ENCODE measurements at regions not wholly inside any gene's neighbourhood (a gene's known extent, or its start where the extent isn't known, plus 50 kb on each side); places are given as distances from the start of the nearest gene placed in this dataset.
"Not testable (repeated sequence)": the region's sequence is repeated elsewhere in the genome, so short reads cannot be mapped to it uniquely, and the experiment has no call there.

DNA sequence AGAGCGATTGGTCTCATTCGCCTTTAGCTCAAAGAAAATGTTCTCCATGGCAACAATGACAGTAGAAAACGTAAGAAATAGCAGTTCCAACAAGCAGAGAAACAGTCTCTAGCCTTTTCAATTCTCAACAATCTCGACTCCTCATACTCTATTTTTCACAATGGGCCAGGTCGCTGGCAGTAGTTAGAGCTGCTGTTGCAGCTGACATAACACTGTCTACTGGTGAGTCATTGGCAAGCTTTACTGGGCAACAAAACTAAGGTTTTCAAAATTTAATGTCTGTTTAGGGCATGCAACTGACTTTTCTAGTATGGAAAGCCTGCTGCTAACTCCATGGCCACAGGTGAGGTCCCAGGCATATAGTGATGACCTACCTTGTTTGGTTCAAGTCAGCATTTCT is 221.1 kb upstream of the KAZN start:
- no peak for DNase-seq (ENCODE audit: low spot score)

- no peak for DNase-seq (ENCODE audit: low spot score)
Observed at GRCh38 chr1:14380408-14380807, 218.1 kb upstream of the KAZN start.

DNA sequence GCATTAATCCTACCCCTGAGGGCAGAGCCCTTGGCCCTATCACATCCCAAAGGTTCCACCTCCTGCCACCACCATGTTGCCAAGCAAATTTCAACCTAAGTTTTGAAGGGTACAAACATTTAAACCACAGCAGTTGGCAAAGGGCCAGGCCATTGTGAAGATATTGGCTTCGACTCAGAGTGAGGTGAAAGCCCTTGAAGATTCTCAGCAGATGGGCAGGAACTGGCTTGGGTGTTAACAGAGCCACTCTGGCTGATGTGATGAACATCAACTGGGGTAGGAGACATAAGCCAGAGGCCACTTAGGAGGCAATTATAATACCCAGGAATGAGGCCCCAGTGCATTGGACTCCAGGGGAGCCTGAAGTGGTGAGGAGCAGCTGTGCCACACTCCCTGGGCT is 207.7 kb upstream of the KAZN start:
- peak; percentile 82 for DNase-seq (ENCODE audit: low spot score)

- DNase-seq (ENCODE audit: low spot score), result no peak
Observed at GRCh38 chr1:14392161-14392858, 206.2 kb upstream of the KAZN start.

DNA sequence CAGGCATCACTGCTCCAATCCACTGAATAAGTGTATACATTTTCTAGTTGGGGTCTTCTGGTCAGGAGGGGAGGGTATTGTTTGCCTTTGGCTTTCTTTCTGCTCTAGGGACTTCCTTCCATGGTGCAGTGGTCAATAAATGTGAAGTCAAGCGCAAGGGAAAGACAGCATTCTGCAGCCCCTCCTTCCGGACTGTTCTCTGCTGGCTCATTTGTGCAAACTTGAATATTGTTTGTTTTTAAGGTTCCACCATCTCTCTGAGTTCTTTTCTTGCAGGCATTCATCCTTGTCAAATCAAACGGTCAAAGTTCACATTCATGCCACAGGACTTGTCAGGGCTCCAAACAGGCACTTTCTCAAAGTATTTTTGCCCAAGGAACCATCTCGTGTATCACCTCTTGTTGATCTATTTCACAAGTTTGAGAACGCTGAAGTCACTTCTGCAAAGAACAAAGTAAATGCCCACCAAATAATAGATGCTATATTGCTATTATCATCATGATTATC is 205.6 kb upstream of the KAZN start:
- DNase-seq (ENCODE audit: low spot score), result no peak

DNA sequence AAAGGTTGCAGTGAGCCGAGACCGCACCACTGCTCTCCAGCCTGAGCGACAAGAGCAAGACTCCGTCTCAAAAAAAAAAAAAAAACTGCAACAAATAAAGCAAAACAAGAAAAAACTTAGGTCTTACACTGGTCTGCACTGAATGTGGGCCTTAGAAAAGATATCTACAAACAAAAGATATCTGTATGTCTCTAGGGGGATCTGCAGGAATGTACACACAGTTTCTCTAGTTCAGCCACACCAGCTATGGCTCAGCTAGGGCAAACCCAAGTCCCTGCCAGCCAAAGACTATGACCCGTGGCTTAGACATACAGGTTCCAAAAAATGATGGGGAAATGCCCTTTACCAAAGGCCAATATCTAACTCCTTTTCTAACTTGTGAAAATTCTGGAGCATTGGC is 202.4 kb upstream of the KAZN start:
- DNase-seq (ENCODE audit: low spot score), result no peak

- DNase-seq (ENCODE audit: low spot score), result no peak
Observed at GRCh38 chr1:14403961-14404645, 194.4 kb upstream of the KAZN start.

DNA sequence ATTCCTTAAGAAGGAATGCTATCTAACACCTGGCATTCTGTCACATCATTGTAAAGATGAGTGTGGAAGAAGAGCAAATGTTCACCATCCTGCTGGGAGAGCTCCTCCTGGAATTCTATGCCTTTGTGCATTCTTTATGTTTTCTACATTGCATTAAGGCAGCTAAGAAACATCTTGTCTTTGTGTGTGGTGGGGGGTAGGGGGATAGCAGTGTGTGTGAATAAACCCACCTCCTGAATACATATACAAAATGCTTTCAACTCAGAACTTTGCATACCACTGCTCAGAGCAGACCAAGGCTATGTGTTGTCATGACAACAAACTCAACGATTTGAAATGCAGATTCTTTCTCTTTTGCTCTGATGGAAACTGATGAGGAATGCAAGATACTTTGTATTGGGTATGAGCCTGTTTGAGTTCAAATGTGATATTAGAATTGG is 193.6 kb upstream of the KAZN start:
- no peak for DNase-seq (ENCODE audit: low spot score)

DNA sequence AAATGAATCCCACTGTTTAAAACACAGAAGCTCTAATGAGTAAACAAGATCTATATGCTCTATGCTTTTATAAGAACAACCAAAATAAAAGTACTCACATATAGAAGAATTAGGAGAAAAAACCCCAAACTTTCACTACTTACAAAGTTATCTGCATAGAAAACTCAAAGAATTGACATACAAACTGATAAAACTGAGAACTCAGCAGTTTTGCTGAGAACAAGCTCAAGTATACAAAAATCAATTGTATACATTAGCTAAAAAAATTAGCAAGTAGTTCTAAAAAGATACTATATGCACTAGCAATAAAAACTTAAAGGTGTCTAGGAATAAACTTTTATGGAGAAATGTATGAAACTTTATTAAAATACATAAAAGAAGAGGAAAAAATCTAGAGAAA is 186.2 kb upstream of the KAZN start:
- no peak for DNase-seq (ENCODE audit: low spot score)

GRCh38 chr1:14413819-14414490 is 184.5 kb upstream of the KAZN start:
- no peak for DNase-seq (ENCODE audit: low spot score)

- peak; percentile 7 for DNase-seq (ENCODE audit: low spot score)
Observed at GRCh38 chr1:14415396-14415795, 183.1 kb upstream of the KAZN start.

DNA sequence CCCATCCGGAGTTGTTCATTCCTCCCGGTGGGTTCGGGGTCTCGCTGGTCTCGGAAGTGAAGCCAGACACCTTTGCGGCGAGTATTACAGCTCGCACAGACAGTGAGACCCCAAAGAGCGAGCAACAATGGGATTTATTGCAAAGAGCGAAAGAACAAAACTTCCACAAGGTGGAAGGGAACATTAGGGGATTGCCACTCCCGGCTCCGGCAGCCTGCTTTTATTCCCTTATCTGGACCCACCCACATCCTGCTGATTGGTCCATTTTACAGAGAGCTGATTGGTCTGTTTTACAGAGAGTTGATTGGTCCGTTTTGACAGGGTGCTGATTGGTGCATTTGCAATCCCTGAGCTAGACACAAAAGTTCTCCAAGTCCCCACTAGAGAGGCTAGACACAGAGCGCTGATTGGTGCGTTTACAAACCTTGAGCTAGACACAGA is 178.7 kb upstream of the KAZN start:
- DNase-seq (ENCODE audit: low spot score), result not testable (repeated sequence)

DNA sequence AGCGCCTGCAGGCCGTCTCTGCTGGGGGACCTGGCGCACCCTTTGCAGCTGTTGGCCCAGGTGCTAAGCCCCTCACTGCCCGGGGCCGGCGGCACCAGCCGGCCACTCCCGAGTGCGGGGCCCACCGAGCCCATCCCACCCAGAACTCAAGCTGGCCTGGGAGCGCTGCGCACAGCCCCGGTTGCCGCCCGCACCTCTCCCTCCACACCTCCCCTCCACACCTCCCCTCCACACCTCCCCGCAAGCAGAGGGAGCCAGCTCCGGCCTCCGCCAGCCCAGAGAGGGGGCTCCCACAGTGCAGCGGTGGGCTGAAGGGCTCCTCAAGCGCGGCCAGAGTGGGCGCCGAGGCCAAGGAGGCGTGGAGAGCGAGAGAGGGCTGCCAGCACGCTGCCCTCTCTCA is 177.8 kb upstream of the KAZN start:
- no peak for DNase-seq (ENCODE audit: low spot score)

DNA sequence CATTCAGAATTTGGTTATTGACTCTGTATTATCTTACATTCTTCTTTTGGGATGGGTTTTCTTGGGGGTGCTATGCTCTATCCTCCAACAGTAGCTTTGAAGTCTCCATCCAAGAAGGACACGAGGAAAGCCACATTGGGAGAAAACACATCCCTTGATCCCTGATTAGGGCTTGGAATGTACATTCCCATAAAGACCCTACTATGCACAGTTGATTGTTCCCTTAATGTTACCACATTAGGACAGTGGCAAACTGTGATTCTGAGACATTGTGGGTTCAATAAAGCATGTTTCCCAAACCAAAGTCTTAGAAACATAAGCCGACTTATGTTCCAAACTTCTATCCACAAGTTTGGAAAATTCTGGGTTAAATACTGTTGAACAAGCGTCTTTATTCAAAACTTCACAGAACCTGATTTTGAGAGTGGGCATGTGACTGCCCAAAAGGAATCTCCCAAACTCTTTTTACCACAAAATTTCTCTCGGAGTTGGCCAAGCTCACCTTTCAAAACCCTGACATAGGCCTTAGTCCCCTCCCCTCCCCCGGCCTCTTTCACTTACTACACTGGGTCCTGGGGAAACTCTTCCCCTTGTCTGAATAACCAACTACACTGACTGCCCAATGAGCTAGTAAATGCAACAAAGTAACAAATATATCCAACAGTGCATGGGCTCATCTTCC is 177.0 kb upstream of the KAZN start:
- no peak for DNase-seq (ENCODE audit: low spot score)

- DNase-seq (ENCODE audit: low spot score), result no peak
Observed at GRCh38 chr1:14421977-14422609, 176.4 kb upstream of the KAZN start.

DNA sequence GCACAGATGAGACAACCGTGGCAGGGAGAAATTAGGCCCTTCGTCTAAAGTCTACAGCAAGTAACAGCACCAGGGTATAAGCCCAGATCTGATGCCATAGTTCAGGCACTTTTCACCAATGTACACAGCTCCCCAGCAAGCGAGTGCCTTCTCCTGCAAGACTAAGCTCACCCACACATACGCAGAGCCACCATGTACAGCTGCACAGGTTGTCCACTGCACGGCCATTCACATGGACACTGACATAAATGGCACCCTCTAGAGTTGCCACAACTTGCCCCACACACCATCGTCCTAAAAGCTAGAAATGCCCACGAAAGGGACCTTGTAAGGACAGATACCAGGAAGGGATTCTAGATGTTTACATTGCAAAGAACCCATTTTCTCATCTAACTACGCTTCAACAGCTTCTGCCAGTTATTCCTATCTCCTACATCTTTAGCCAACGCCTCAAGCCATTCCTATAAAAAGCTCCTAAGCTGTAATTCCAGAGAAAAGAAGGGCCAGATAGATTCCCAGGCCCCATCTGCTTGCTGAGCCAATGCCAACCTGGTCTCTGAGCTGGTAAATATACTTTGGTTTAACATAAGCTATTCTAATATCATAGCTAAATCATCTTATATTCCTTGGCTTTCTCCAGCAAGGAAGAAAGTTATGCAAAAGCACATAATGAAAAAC is 174.0 kb upstream of the KAZN start:
- DNase-seq (ENCODE audit: low spot score), result no peak

DNA sequence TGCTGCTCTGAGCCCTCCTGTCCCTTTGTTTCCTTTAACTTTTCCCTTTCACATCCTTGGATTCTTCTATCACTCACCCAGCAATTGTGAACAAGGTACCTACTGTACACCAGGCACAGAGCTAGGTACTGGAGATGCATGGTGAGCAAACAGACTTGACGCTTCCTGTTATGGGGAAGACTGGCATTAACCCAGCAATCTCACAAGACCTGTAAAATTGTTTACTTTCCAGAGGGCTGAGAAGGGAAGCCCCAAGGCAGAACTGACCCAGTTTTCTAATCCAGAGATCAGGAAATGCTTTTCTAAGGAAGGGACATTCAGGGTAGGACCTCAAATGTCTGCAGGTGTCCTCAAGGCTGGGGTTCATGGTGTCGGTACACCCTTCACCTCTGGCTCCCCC is 171.6 kb upstream of the KAZN start:
- no peak for DNase-seq (ENCODE audit: low spot score)

DNA sequence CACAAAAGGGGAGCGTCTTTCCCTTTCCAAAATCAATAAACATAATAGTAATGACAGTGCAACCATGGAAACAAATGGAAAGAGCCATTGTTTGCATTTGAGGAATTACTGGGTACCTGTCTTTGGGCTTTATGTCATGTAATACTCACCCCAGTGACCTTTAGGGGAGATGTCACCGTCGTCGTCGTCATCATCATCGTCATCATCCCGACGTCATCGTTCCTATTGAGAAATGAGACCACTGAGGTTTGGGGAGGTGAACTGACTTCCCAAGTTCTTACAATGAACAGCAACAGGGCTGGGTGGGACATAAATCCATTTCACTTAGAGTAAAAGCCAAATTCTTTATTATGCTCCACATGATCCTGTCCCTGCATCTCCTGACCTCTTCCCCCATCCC is 168.9 kb upstream of the KAZN start:
- DNase-seq (ENCODE audit: low spot score), result no peak

DNA sequence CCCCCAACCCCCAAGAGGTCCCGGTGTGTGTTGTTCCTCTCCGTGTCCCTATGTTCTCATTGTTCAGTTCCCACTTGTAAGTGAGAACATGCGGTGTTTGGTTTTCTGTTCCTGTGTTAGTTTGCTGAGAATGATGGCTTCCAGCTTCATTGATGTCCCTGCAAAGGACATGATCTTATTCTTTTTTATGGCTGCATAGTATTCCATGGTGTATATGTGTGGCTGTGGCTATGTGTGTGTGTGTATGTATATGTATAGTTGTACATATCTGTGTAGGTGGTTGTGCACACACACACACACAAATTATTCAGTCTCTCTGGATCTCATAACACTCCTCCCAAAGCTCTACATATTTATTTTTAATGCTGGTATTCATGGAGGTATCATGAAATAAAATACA is 165.8 kb upstream of the KAZN start:
- not testable (repeated sequence) for DNase-seq (ENCODE audit: low spot score)

- no peak for DNase-seq (ENCODE audit: low spot score)
Observed at GRCh38 chr1:14435368-14436023, 163.0 kb upstream of the KAZN start.
